Colonic mucosa (tissue), 4 donors: ENCODE measurements at regions not wholly inside any gene's neighbourhood (a gene's known extent, or its start where the extent isn't known, plus 50 kb on each side); places are given as distances from the start of the nearest gene placed in this dataset.

Experiments
- DNase-seq: peaks from one replicate; pipeline ENCODE4 v3.0.0-alpha.2; 2020
- H3K27ac ChIP-seq: fragments of 200-600 bp; one replicate; pipeline ENCODE4 v1.8.0; 2021
- H3K27me3 ChIP-seq: fragments of 200-600 bp; one replicate; pipeline ENCODE4 v1.8.0; 2021
- H3K36me3 ChIP-seq: fragments of 200-600 bp; one replicate; pipeline ENCODE4 v1.8.0; 2021
- H3K4me1 ChIP-seq: fragments of 200-600 bp; one replicate; pipeline ENCODE4 v1.8.0; 2021; ENCODE audit warnings: mild to moderate bottlenecking
- H3K4me3 ChIP-seq: fragments of 200-600 bp; one replicate; pipeline ENCODE4 v1.8.0; 2021
- H3K9ac ChIP-seq, 2 donors: one replicate each; pipeline ENCODE4 v1.7.0; 2013; ENCODE audit warnings: control low read depth in 2 of 2, low read depth in 2 of 2, low read length in 2 of 2
- H3K9me3 ChIP-seq: fragments of 200-600 bp; one replicate; pipeline ENCODE4 v1.8.0; 2021
- intact Hi-C: fragments of 100-400 bp; cut with DNase I; formaldehyde crosslinking; loops from one replicate; pipeline ENCODE4 v1.14.1; 2022
- TF ChIP-seq, protein P1 (sequence below): fragments of 200-600 bp; IDR thresholded peaks from one replicate; pipeline ENCODE4 v1.8.0; 2022; ENCODE audit warnings: antibody characterized with exemption, mild to moderate bottlenecking
- donor health status: healthy.
- donor health status: DM: no; HTN: no; CAD: no.
- donor health status: DM: no; HTN: no; CAD: no.

DNA sequence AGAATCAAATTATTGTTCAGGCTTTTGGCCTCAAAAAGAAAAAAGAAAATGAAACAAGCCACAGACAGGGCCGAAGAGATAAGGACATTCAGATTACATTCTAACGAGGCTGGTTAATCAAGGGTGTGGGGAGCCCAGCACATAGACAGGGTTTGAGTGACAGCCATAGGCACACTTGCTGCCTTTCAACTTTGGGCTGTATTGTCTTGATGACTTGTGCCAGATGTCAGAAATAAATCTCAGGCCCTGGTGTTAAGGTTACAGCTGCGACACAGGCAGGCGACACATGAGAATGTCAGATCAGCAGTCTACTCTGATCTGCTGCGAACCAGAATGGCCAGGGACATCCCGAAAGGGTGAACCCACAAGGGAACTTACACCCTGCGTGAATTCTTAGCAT lies 231.2 kb upstream of the ARRDC4 start:
- intact Hi-C loops: no loop called here
- Histone ChIP-seq H3K4me3 (no peak overlapping the region), H3K9me3 (no peaks in the 10 kb centered on the region), H3K27me3 (no peaks in the 10 kb centered on the region), H3K4me1 (no peaks in the 10 kb centered on the region), H3K9ac (no peak overlapping the region), H3K27ac (no peak overlapping the region), H3K36me3 (no peaks in the 10 kb centered on the region)
- TF ChIP-seq, protein P1, sequence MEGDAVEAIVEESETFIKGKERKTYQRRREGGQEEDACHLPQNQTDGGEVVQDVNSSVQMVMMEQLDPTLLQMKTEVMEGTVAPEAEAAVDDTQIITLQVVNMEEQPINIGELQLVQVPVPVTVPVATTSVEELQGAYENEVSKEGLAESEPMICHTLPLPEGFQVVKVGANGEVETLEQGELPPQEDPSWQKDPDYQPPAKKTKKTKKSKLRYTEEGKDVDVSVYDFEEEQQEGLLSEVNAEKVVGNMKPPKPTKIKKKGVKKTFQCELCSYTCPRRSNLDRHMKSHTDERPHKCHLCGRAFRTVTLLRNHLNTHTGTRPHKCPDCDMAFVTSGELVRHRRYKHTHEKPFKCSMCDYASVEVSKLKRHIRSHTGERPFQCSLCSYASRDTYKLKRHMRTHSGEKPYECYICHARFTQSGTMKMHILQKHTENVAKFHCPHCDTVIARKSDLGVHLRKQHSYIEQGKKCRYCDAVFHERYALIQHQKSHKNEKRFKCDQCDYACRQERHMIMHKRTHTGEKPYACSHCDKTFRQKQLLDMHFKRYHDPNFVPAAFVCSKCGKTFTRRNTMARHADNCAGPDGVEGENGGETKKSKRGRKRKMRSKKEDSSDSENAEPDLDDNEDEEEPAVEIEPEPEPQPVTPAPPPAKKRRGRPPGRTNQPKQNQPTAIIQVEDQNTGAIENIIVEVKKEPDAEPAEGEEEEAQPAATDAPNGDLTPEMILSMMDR: no peak
- no peak for DNase-seq

DNA sequence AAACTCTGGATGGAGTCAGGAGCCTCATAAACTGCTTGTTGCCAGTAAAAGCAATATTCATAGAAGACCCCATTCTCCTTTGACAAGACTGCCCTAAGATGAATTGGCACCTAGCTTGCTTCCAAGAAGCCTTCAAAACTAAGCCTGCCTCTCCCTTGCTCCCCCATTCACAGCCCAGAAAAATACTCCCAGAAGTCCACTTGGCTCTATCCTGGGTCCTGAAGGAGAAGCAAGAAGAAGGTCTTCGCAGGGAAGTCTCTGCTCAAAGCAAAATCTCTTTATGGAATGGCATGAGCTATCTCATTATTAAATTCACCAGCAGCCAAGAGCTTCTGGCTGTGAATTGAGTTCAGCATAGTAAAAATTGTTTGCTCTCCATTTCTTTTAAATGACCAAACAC lies 230.2 kb upstream of the ARRDC4 start:
- Histone ChIP-seq H3K4me3 (no peak overlapping the region), H3K27me3 (no peaks in the 10 kb centered on the region)
- TF ChIP-seq, protein P1: no peak

DNA sequence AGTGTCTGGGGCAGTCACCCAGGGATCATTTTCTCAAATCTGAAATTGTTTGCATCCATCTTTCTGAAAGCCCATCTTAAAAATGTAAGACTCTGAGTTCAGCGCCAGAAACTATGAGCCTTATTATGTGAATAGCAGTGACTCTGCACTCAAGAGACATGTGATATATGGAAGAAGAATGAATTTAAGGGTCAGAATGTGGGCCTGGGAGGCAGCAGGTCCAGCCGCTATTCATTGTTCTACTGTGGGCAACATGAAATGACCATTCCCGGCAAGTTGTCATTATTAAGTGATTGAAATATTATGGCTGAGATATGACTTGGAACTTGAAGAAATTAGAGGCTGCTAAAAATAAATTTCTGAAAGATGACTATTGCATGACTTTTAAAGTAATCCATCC lies 228.6 kb upstream of the ARRDC4 start:
- no peak overlapping the region for H3K4me3 ChIP-seq
- H3K9me3 ChIP-seq: no peaks in the 10 kb centered on the region
- no peak overlapping the region for H3K9ac ChIP-seq
- no peaks in the 10 kb centered on the region for H3K27me3 ChIP-seq
- H3K4me1 ChIP-seq: no peaks in the 10 kb centered on the region
- no peaks in the 10 kb centered on the region for H3K36me3 ChIP-seq
- H3K27ac ChIP-seq: no peak overlapping the region
- TF ChIP-seq, protein P1: no peak
- intact Hi-C loops: loop anchor here (10.0 kb wide), 1 partner anchor 57 kb away; no protein-coding TSS in a partner anchor
- no peak for DNase-seq

More for the DNA sequence above, 230.2 kb upstream of the ARRDC4 start:
- Histone ChIP-seq H3K4me1 (no peaks in the 10 kb centered on the region), H3K9me3 (no peaks in the 10 kb centered on the region), H3K9ac (no peak overlapping the region), H3K36me3 (no peaks in the 10 kb centered on the region), H3K27ac (no peak overlapping the region)
- intact Hi-C loops: loop anchor here (10.0 kb wide), 1 partner anchor 56 kb away; no protein-coding TSS in a partner anchor
- DNase-seq: no peak

DNA sequence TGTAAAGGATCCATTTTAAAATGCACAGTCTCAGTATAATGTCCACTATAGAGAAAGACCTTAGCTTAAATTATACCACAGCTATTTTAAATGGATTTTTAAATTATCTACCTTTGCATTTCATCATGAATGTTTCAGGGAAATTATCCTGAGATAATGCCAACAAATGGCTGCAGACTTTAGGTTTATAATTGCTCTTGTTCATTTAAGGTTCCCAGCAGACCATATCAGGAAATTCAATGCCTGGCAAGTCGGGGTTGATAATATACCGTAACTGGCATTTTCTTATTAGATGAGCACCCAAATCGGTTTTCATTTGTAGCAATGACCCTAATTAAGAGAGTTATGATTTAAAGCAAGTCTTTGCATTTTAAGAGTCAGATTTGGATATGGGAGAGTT lies 227.1 kb upstream of the ARRDC4 start:
- no peak overlapping the region for H3K4me3 ChIP-seq
- TF ChIP-seq, protein P1: no peak

DNA sequence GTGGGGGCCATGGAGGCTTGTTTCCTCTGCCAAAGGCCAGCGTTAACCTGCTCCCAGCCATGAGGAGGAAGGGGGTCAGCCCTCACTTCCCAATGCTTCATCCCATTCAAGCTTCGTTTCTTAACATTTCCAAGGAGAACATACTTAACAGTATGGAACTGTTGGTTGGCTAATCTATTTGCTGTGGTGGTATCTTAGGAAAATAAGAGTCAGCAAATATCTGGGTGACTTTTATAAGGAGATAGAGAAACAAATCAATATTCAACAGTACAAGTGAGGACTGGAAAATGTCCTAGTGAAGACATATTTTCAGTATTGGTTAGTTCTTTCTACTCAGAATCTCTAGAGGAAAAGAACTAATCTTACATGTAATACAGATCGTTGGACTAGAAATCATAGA lies 223.8 kb upstream of the ARRDC4 start:
- H3K36me3 ChIP-seq: no peaks in the 10 kb centered on the region
- H3K9ac ChIP-seq: no peak overlapping the region
- H3K4me3 ChIP-seq: no peak overlapping the region
- no peaks in the 10 kb centered on the region for H3K9me3 ChIP-seq
- H3K27me3 ChIP-seq: no peaks in the 10 kb centered on the region
- intact Hi-C loops: loop anchor here (10.0 kb wide), 1 partner anchor 62 kb away; no protein-coding TSS in a partner anchor
- H3K4me1 ChIP-seq: no peaks in the 10 kb centered on the region
- H3K27ac ChIP-seq: no peak overlapping the region
- no peak for DNase-seq
- TF ChIP-seq, protein P1: no peak

More for the DNA sequence above, 227.1 kb upstream of the ARRDC4 start:
- Histone ChIP-seq H3K36me3 (no peaks in the 10 kb centered on the region), H3K9me3 (no peaks in the 10 kb centered on the region), H3K4me1 (no peaks in the 10 kb centered on the region), H3K9ac (no peak overlapping the region), H3K27me3 (no peaks in the 10 kb centered on the region), H3K27ac (no peak overlapping the region)
- intact Hi-C loops: loop anchor here (10.0 kb wide), 1 partner anchor 59 kb away; no protein-coding TSS in a partner anchor
- no peak for DNase-seq
